Smooth muscle cell (in vitro differentiated cells): ENCODE measurements at regions not wholly inside any gene's neighbourhood (a gene's known extent, or its start where the extent isn't known, plus 50 kb on each side); places are given as distances from the start of the nearest gene placed in this dataset.

Experiments used
- DNase-seq: peaks from one replicate; lab custom pipeline; 2025; ENCODE audit not compliant: unreplicated experiment; lab: John Stamatoyannopoulos, UW
- H2AFZ ChIP-seq: fragments of 200-600 bp; sonication (generic); 2 replicates; pipeline ENCODE4 v1.6.0; 2016; ENCODE audit warnings: antibody characterized with exemption, low read depth, mild to moderate bottlenecking
- H3F3A ChIP-seq: fragments of 200-600 bp; sonication (generic); 2 replicates; pipeline ENCODE4 v1.6.0; 2017; ENCODE audit warnings: antibody characterized with exemption, low read depth
- H3K27ac ChIP-seq: fragments of 200-600 bp; sonication (generic); 2 replicates; pipeline ENCODE4 v1.5.1; 2016; ENCODE audit warnings: low read depth, mild to moderate bottlenecking
- H3K27me3 ChIP-seq: fragments of 200-600 bp; sonication (generic); 2 replicates; pipeline ENCODE4 v1.6.1; 2016; ENCODE audit warnings: low read depth, mild to moderate bottlenecking
- H3K36me3 ChIP-seq: fragments of 200-600 bp; sonication (generic); 2 replicates; pipeline ENCODE4 v1.5.1; 2016; ENCODE audit warnings: low read depth
- H3K4me1 ChIP-seq: fragments of 200-600 bp; sonication (generic); 2 replicates; pipeline ENCODE4 v1.5.1; 2016; ENCODE audit warnings: low read depth
- H3K4me2 ChIP-seq: fragments of 200-600 bp; sonication (generic); 2 replicates; pipeline ENCODE4 v1.6.0; 2016; ENCODE audit warnings: mild to moderate bottlenecking
- H3K4me3 ChIP-seq: fragments of 200-600 bp; sonication (generic); 2 replicates; pipeline ENCODE4 v1.5.1; 2016; ENCODE audit warnings: mild to moderate bottlenecking
- H3K79me2 ChIP-seq: fragments of 200-600 bp; sonication (generic); 2 replicates; pipeline ENCODE4 v1.6.0; 2016; ENCODE audit warnings: low read depth, mild to moderate bottlenecking
- H3K9ac ChIP-seq: fragments of 200-600 bp; sonication (generic); 2 replicates; pipeline ENCODE4 v1.6.0; 2016; ENCODE audit warnings: low read depth
- H3K9me3 ChIP-seq: fragments of 200-600 bp; sonication (generic); replicated peaks from 2 replicates; pipeline ENCODE4 v1.5.1; 2016; ENCODE audit warnings: low read depth
- H4K20me1 ChIP-seq: fragments of 200-600 bp; sonication (generic); 2 replicates; pipeline ENCODE4 v1.6.0; 2016; ENCODE audit warnings: low read depth
- CTCF ChIP-seq: fragments of 200-600 bp; sonication (generic); IDR thresholded peaks from 2 replicates; pipeline ENCODE4 v1.5.1; 2017; ENCODE audit warnings: borderline replicate concordance, mild to moderate bottlenecking, antibody characterized with exemption; ENCODE audit not compliant: insufficient read depth, poor library complexity, severe bottlenecking
- WGBS: methylation state at CpG from one replicate; pipeline ENCODE4 v1.1.7; 2016; ENCODE audit warnings: low lambda C conversion rate; 5-methylcytosine and 5-hydroxymethylcytosine counted together

GRCh38 chrX:40273356-40274050, 175.7 kb upstream of the BCOR start:
- H3K27me3 ChIP-seq, result no peaks in the 10 kb centered on the region
- H3K9me3 ChIP-seq, result no peaks in the 10 kb centered on the region
- peaks cover under 1% of the 10 kb centered on the region for H3K4me1 ChIP-seq
- TF ChIP-seq CTCF, result no peak
- 57% methylated on average over 15 of the region's 15 CpGs for WGBS
- H3F3A ChIP-seq, result no peaks in the 10 kb centered on the region
- no peaks in the 10 kb centered on the region for H3K79me2 ChIP-seq
- no peak overlapping the region for H2AFZ ChIP-seq
- H3K9ac ChIP-seq, result no peak overlapping the region
- H4K20me1 ChIP-seq, result no peaks in the 10 kb centered on the region
- H3K4me3 ChIP-seq, result no peak overlapping the region
- no peak for DNase-seq
- H3K4me2 ChIP-seq, result no peak overlapping the region
- H3K36me3 ChIP-seq, result no peaks in the 10 kb centered on the region
- H3K27ac ChIP-seq, result no peak overlapping the region

GRCh38 chrX:40272776-40273175, 175.0 kb upstream of the BCOR start:
- Histone ChIP-seq H3K4me3 (no peak overlapping the region), H3K4me2 (no peak overlapping the region), H3K9ac (no peak overlapping the region), H3K27ac (no peak overlapping the region), H3K79me2 (no peaks in the 10 kb centered on the region), H2AFZ (no peak overlapping the region), H3F3A (no peaks in the 10 kb centered on the region), H4K20me1 (no peaks in the 10 kb centered on the region), H3K36me3 (no peaks in the 10 kb centered on the region), H3K9me3 (no peaks in the 10 kb centered on the region), H3K27me3 (no peaks in the 10 kb centered on the region), H3K4me1 (peaks cover 7% of the 10 kb centered on the region)
- 67% methylated on average over 6 of the region's 6 CpGs for WGBS
- no peak for TF ChIP-seq CTCF
- DNase-seq, result no peak

GRCh38 chrX:40272141-40272540, 174.4 kb upstream of the BCOR start:
- TF ChIP-seq CTCF, result no peak
- H3K9ac ChIP-seq, result no peak overlapping the region
- no peaks in the 10 kb centered on the region for H3F3A ChIP-seq
- H3K4me1 ChIP-seq, result peaks cover 11% of the 10 kb centered on the region
- H3K4me2 ChIP-seq, result no peak overlapping the region
- no peaks in the 10 kb centered on the region for H3K36me3 ChIP-seq
- no peak overlapping the region for H3K4me3 ChIP-seq
- H2AFZ ChIP-seq, result no peak overlapping the region
- 48% methylated on average over 9 of the region's 9 CpGs for WGBS
- H3K27ac ChIP-seq, result no peak overlapping the region
- H3K27me3 ChIP-seq, result no peaks in the 10 kb centered on the region
- H3K79me2 ChIP-seq, result no peaks in the 10 kb centered on the region
- no peaks in the 10 kb centered on the region for H3K9me3 ChIP-seq
- no peaks in the 10 kb centered on the region for H4K20me1 ChIP-seq
- no peak for DNase-seq

DNA sequence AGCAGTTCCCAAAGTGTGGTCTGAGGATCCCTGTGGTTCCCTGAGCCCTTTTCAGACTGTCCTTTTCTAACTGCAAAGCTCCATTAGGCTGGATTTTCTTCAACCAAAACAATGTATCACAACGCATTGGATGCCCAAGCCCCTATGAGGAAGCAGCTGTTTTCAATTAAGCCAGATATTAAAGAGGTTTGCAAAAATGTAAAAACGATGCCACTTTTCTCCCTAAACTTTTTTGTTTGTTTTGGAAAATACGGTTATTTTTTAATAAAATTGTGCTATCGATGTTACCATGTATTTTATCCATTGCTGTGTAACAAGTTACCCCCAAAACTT, 170.4 kb upstream of the BCOR start:
- Histone ChIP-seq H3F3A (no peaks in the 10 kb centered on the region), H3K4me2 (no peak overlapping the region), H3K36me3 (no peaks in the 10 kb centered on the region), H3K27me3 (no peaks in the 10 kb centered on the region), H3K4me3 (no peak overlapping the region), H3K79me2 (no peaks in the 10 kb centered on the region), H3K9me3 (no peaks in the 10 kb centered on the region), H3K27ac (no peak overlapping the region), H4K20me1 (no peaks in the 10 kb centered on the region), H3K4me1 (peaks cover 11% of the 10 kb centered on the region), H2AFZ (no peak overlapping the region), H3K9ac (no peak overlapping the region)
- DNase-seq, result no peak
- 61% methylated on average over 4 of the region's 4 CpGs for WGBS
- no peak for TF ChIP-seq CTCF
